ENCODE measurements at regions not wholly inside any gene's neighbourhood (a gene's known extent, or its start where the extent isn't known, plus 50 kb on each side); places are given as distances from the start of the nearest gene placed in this dataset.

GRCh38 chr6:22053391-22053997 lies 243.3 kb downstream of the PRL start:
- H3K36me3 ChIP-seq (ENCODE audit: control insufficient read depth, low read length): no peaks in the 10 kb centered on the region
- no peaks in the 10 kb centered on the region for H3K4me1 ChIP-seq (ENCODE audit: control insufficient read depth, low read length)
- no peaks in the 10 kb centered on the region for H3K27me3 ChIP-seq (ENCODE audit: control insufficient read depth, low read length)
- no peak overlapping the region for H3K4me3 ChIP-seq (ENCODE audit: low read length)
- TF ChIP-seq EZH2phosphoT487 (IDR thresholded peaks at IDR 0.05; ENCODE audit: borderline replicate concordance, low read length) (no peak), CTCF (IDR thresholded peaks at IDR 0.05; ENCODE audit: low read depth, low read length, poor library complexity, severe bottlenecking) (no peak)
- H3K79me2 ChIP-seq (ENCODE audit: control insufficient read depth, low read length): no peaks in the 10 kb centered on the region
- no peaks in the 10 kb centered on the region for H4K20me1 ChIP-seq (ENCODE audit: control insufficient read depth, insufficient read depth, low read depth, low read length)
- H3K9me2 ChIP-seq (replicated peaks; ENCODE audit: control insufficient read depth, low read length): no peaks in the 10 kb centered on the region
- H3K4me2 ChIP-seq (ENCODE audit: low read length): no peak overlapping the region
- H3F3A ChIP-seq (ENCODE audit: control insufficient read depth, insufficient read depth): no peaks in the 10 kb centered on the region
- H3K9me3 ChIP-seq (ENCODE audit: control insufficient read depth, insufficient read depth, low read length): no peaks in the 10 kb centered on the region
- no peak overlapping the region for H3K27ac ChIP-seq (ENCODE audit: low read depth, low read length)

- TF ChIP-seq EZH2phosphoT487 (IDR thresholded peaks at IDR 0.05; ENCODE audit: borderline replicate concordance, low read length): no peak
- no peak for TF ChIP-seq CTCF (IDR thresholded peaks at IDR 0.05; ENCODE audit: low read depth, low read length, poor library complexity, severe bottlenecking)
- no peak overlapping the region for H3K4me2 ChIP-seq (ENCODE audit: low read length)
- H3K4me3 ChIP-seq (ENCODE audit: low read length): no peak overlapping the region
- no peaks in the 10 kb centered on the region for H3F3A ChIP-seq (ENCODE audit: control insufficient read depth, insufficient read depth)
- H4K20me1 ChIP-seq (ENCODE audit: control insufficient read depth, insufficient read depth, low read depth, low read length): no peaks in the 10 kb centered on the region
- no peaks in the 10 kb centered on the region for H3K27me3 ChIP-seq (ENCODE audit: control insufficient read depth, low read length)
- H3K4me1 ChIP-seq (ENCODE audit: control insufficient read depth, low read length): no peaks in the 10 kb centered on the region
- H3K36me3 ChIP-seq (ENCODE audit: control insufficient read depth, low read length): no peaks in the 10 kb centered on the region
- no peak overlapping the region for H3K27ac ChIP-seq (ENCODE audit: low read depth, low read length)
- H3K9me3 ChIP-seq (ENCODE audit: control insufficient read depth, insufficient read depth, low read length): no peaks in the 10 kb centered on the region
- no peaks in the 10 kb centered on the region for H3K9me2 ChIP-seq (replicated peaks; ENCODE audit: control insufficient read depth, low read length)
- H3K79me2 ChIP-seq (ENCODE audit: control insufficient read depth, low read length): no peaks in the 10 kb centered on the region
Measured at GRCh38 chr6:22056398-22056797, 240.4 kb downstream of the PRL start.

GRCh38 chr6:22057962-22058361 lies 238.9 kb downstream of the PRL start:
- Histone ChIP-seq H3F3A (ENCODE audit: control insufficient read depth, insufficient read depth) (no peaks in the 10 kb centered on the region), H3K4me1 (ENCODE audit: control insufficient read depth, low read length) (no peaks in the 10 kb centered on the region), H3K4me2 (ENCODE audit: low read length) (no peak overlapping the region), H3K36me3 (ENCODE audit: control insufficient read depth, low read length) (no peaks in the 10 kb centered on the region), H3K27me3 (ENCODE audit: control insufficient read depth, low read length) (no peaks in the 10 kb centered on the region), H3K4me3 (ENCODE audit: low read length) (no peak overlapping the region), H3K9me2 (replicated peaks; ENCODE audit: control insufficient read depth, low read length) (no peaks in the 10 kb centered on the region), H3K79me2 (ENCODE audit: control insufficient read depth, low read length) (no peaks in the 10 kb centered on the region), H3K27ac (ENCODE audit: low read depth, low read length) (no peak overlapping the region), H4K20me1 (ENCODE audit: control insufficient read depth, insufficient read depth, low read depth, low read length) (no peaks in the 10 kb centered on the region), H3K9me3 (ENCODE audit: control insufficient read depth, insufficient read depth, low read length) (no peaks in the 10 kb centered on the region)
- no peak for TF ChIP-seq CTCF (IDR thresholded peaks at IDR 0.05; ENCODE audit: low read depth, low read length, poor library complexity, severe bottlenecking)
- no peak for TF ChIP-seq EZH2phosphoT487 (IDR thresholded peaks at IDR 0.05; ENCODE audit: borderline replicate concordance, low read length)

Data from DOHH2 (cell line).